ENCODE measurements at regions not wholly inside any gene's neighbourhood (a gene's known extent, or its start where the extent isn't known, plus 50 kb on each side); places are given as distances from the start of the nearest gene placed in this dataset.

GRCh38 chr13:76741624-76742023 is 144.6 kb downstream of the KCTD12 start (continued):
- TF ChIP-seq REST (IDR thresholded peaks at IDR 0.05) (no peak), FOXA2 (IDR thresholded peaks at IDR 0.05) (no peak)

- Histone ChIP-seq H3K4me1 (ENCODE audit: control insufficient read depth in 4 of 4, insufficient read depth in 4 of 4, low read length in 3 of 4) (no peaks in the 10 kb centered on the region), H3K4me3 (ENCODE audit: low read depth in 1 of 3, low read length in 3 of 3) (no peak overlapping the region), H3K9ac (ENCODE audit: low read depth in 1 of 2, low read length in 2 of 2) (no peak overlapping the region), H3K27me3 (ENCODE audit: control insufficient read depth in 4 of 4, insufficient read depth in 4 of 4, low read length in 3 of 4) (no peaks in the 10 kb centered on the region), H3K27ac (ENCODE audit: low read depth in 1 of 2, low read length in 2 of 2) (no peak overlapping the region), H3K9me3 (ENCODE audit: control insufficient read depth in 4 of 4, low read length in 3 of 4) (peaks cover 0 to 1% (median 0%) of the 10 kb centered on the region in 4 donors), H3K36me3 (ENCODE audit: control insufficient read depth in 4 of 4, insufficient read depth in 3 of 4, low read depth in 1 of 4, low read length in 3 of 4) (no peaks in the 10 kb centered on the region)
- TF ChIP-seq ATF3 (IDR thresholded peaks at IDR 0.05) = no peak
- TF ChIP-seq HNF4G (IDR thresholded peaks at IDR 0.05) = no peak
- no peak for TF ChIP-seq GABPA (IDR thresholded peaks at IDR 0.05 in 1 of 2, conservative IDR thresholded peaks at IDR 0.05 in 1 of 2)
- no peak for TF ChIP-seq NR2F2 (IDR thresholded peaks at IDR 0.05)
- TF ChIP-seq FOXA2 (IDR thresholded peaks at IDR 0.05) = no peak
- no peak for TF ChIP-seq HNF4A (conservative IDR thresholded peaks at IDR 0.05)
- no peak for TF ChIP-seq EGR1 (IDR thresholded peaks at IDR 0.05; ENCODE audit: low read depth in 2 of 2)
- no peak for TF ChIP-seq REST (IDR thresholded peaks at IDR 0.05)
- no peak for TF ChIP-seq RXRA (IDR thresholded peaks at IDR 0.05)
- TF ChIP-seq TAF1 (conservative IDR thresholded peaks at IDR 0.05) = no peak
- TF ChIP-seq JUND (IDR thresholded peaks at IDR 0.05) = no peak
- no peak for TF ChIP-seq ZBTB33 (IDR thresholded peaks at IDR 0.05)
- TF ChIP-seq SP1 (IDR thresholded peaks at IDR 0.05) = no peak
- 88% methylated on average over 1 of the region's 1 CpG for WGBS
- no peak for DNase-seq (ENCODE audit: low spot score)
Measured at GRCh38 chr13:76741046-76741445, 145.2 kb downstream of the KCTD12 start.

Data from liver (tissue), 7 donors.